ENCODE measurements at regions not wholly inside any gene's neighbourhood (a gene's known extent, or its start where the extent isn't known, plus 50 kb on each side); places are given as distances from the start of the nearest gene placed in this dataset.

GRCh38 chr9:126081746-126082145 lies 244.9 kb upstream of the MVB12B start:
- Histone ChIP-seq H3K9ac (ENCODE audit: low read depth in 1 of 2, low read length in 2 of 2) (no peak overlapping the region), H3K36me3 (ENCODE audit: control insufficient read depth in 4 of 4, insufficient read depth in 3 of 4, low read depth in 1 of 4, low read length in 3 of 4) (no peaks in the 10 kb centered on the region), H3K4me1 (ENCODE audit: control insufficient read depth in 4 of 4, insufficient read depth in 4 of 4, low read length in 3 of 4) (no peaks in the 10 kb centered on the region), H3K9me3 (ENCODE audit: control insufficient read depth in 4 of 4, low read length in 3 of 4) (no peaks in the 10 kb centered on the region), H3K27me3 (ENCODE audit: control insufficient read depth in 4 of 4, insufficient read depth in 4 of 4, low read length in 3 of 4) (no peaks in the 10 kb centered on the region), H3K27ac (ENCODE audit: low read depth in 1 of 2, low read length in 2 of 2) (no peak overlapping the region), H3K4me3 (ENCODE audit: low read depth in 1 of 3, low read length in 3 of 3) (no peak overlapping the region)
- WGBS, result 60% methylated on average over 4 of the region's 4 CpGs
- TF ChIP-seq GABPA (IDR thresholded peaks at IDR 0.05 in 1 of 2, conservative IDR thresholded peaks at IDR 0.05 in 1 of 2) (no peak), ZBTB33 (IDR thresholded peaks at IDR 0.05) (no peak), REST (IDR thresholded peaks at IDR 0.05) (no peak), TAF1 (conservative IDR thresholded peaks at IDR 0.05) (no peak), SP1 (IDR thresholded peaks at IDR 0.05) (no peak), RXRA (IDR thresholded peaks at IDR 0.05) (no peak), CTCF (IDR thresholded peaks at IDR 0.05; ENCODE audit: low read depth, low read length, missing input control) (no peak)
- no peak for DNase-seq (ENCODE audit: low spot score)

- Histone ChIP-seq H3K36me3 (ENCODE audit: control insufficient read depth in 4 of 4, insufficient read depth in 3 of 4, low read depth in 1 of 4, low read length in 3 of 4) (no peaks in the 10 kb centered on the region), H3K27ac (ENCODE audit: low read depth in 1 of 2, low read length in 2 of 2) (no peak overlapping the region), H3K27me3 (ENCODE audit: control insufficient read depth in 4 of 4, insufficient read depth in 4 of 4, low read length in 3 of 4) (no peaks in the 10 kb centered on the region), H3K4me3 (ENCODE audit: low read depth in 1 of 3, low read length in 3 of 3) (no peak overlapping the region), H3K9me3 (ENCODE audit: control insufficient read depth in 4 of 4, low read length in 3 of 4) (no peaks in the 10 kb centered on the region), H3K4me1 (ENCODE audit: control insufficient read depth in 4 of 4, insufficient read depth in 4 of 4, low read length in 3 of 4) (no peaks in the 10 kb centered on the region), H3K9ac (ENCODE audit: low read depth in 1 of 2, low read length in 2 of 2) (no peak overlapping the region)
- DNase-seq (ENCODE audit: low spot score), result no peak
- 63% methylated on average over 4 of the region's 4 CpGs for WGBS
- no peak for TF ChIP-seq NR2F2 (IDR thresholded peaks at IDR 0.05)
- TF ChIP-seq GABPA (IDR thresholded peaks at IDR 0.05 in 1 of 2, conservative IDR thresholded peaks at IDR 0.05 in 1 of 2), result no peak
- no peak for TF ChIP-seq RAD21 (IDR thresholded peaks at IDR 0.05)
- no peak for TF ChIP-seq RXRA (IDR thresholded peaks at IDR 0.05)
- TF ChIP-seq MAX (IDR thresholded peaks at IDR 0.05), result no peak
- no peak for TF ChIP-seq FOXA1 (IDR thresholded peaks at IDR 0.05)
- TF ChIP-seq ZBTB33 (IDR thresholded peaks at IDR 0.05), result no peak
- no peak for TF ChIP-seq SP1 (IDR thresholded peaks at IDR 0.05)
- no peak for TF ChIP-seq EGR1 (IDR thresholded peaks at IDR 0.05; ENCODE audit: low read depth in 2 of 2)
- no peak for TF ChIP-seq JUND (IDR thresholded peaks at IDR 0.05)
Measured at GRCh38 chr9:126084008-126084407, 242.6 kb upstream of the MVB12B start.
